ENCODE measurements at regions not wholly inside any gene's neighbourhood (a gene's known extent, or its start where the extent isn't known, plus 50 kb on each side); places are given as distances from the start of the nearest gene placed in this dataset.

DNA sequence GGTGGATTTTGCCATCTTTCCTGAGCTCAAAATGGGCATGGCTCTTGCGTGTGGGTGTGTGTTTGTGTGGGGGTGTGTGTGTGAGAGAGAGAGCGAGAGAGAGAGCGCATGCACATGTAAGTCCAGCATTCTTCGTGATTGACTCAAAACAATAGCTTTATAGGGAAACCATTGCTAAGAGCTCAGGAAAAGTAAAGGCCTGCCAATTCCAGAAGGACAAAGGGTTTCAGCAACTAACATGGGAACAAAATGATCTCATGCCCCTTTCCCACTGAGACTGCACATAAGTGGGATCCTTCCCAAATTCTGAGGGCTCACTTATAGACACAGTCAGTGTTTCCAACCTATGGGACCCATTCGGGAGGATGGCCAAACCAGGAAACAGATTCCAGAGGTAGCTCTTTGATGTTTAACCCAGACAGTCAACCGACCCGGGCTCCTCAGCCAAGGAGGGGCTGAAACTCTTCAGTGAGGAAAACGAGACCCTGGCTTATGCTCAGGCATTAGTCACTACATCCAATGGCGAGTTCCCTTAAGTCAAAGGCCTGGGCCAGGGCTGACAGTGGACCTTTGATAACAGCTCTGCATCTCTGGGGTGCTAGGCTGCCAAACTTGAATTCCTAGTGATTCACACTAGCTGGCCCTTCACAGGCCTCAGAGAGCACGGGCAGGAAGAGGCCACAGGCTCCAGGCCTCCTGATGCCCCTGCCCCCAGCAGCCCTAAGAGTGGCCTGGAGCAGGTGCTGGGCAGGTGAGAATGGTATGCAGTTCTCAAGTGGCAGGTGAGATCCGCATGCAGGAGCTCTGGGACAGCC is 305.0 kb upstream of the C2CD4B start:
- Mint-ChIP-seq H3K4me3 (no peak overlapping the region), H3K9me3 (no peaks in the 10 kb centered on the region), H3K27ac (no peak overlapping the region), H3K27me3 (peaks cover 6% of the 10 kb centered on the region), H3K36me3 (ENCODE audit: low read depth) (no peaks in the 10 kb centered on the region), H3K4me1 (no peaks in the 10 kb centered on the region)
- ATAC-seq (replicated peaks): no peak

DNA sequence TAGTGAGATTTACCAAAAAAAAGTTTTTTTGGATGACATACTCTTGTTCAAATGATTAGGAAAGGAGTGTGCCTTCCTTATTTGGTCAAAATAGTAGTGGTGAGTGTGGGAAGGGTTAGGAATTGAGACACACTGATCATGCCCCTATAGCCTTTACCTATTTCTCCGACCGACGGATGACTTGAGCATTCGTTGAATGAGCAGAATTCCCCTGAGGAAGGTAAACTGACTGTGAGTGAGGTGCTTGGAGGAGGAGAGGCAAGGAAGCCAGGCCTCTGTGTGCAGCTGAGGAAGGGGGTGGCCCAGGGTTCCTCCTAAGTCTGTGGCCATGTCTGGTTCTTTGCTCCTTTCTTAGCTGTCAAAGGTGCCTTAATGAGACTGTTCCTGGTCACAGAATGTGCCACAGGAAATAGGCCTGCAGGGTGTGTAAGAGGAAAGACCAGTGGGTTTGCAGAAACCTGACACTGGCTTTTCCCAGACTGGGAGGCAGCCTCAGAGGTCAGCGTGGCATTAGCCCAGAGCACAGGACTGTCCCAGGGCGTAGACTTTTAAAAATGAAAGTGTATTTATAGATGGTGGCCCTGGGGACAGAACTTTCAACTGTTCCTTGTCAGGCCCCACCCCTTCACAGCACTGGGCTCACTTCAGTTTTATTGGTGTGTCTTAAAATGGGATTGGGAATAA is 307.7 kb upstream of the C2CD4B start:
- Mint-ChIP-seq H3K36me3 (ENCODE audit: low read depth) (no peaks in the 10 kb centered on the region), H3K27ac (no peak overlapping the region), H3K4me3 (no peak overlapping the region), H3K4me1 (no peaks in the 10 kb centered on the region), H3K9me3 (no peaks in the 10 kb centered on the region), H3K27me3 (no peaks in the 10 kb centered on the region)
- ATAC-seq (replicated peaks): no peak

DNA sequence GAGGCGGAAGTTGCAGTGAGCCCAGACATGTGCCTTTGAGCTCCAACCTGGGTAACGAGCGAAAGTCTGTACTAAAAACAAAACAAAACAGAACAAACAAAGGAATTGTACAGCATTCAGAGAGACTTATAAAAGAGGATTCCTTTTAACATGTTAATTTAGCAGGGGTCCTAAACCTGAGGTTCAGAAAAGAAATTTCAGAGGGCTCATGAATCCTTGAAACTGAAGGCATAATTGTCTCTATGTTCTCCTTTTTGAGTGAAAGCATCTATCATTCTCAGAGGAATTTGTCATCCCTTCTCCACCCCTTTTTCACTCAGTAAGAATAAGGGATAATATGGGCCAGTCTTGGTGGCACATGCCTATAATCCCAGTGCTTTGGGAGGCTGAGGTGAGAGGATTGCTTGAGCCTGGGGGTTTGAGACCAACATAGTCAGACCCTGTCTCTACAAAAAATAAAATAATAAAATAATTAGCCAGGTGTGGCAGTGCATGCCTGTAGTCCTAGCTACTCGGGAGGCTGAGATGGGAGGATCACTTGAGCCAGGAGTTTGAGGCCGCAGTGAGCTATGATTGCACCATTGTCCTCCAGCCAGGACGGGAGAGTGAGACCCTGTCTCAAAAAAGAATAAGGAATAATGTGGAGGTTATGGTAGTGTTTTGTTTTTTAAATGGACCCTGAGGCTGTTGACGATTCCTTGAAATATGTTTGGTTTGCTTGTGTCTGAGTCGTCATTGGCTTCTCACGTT is 309.1 kb upstream of the C2CD4B start:
- Mint-ChIP-seq H3K9me3 (no peaks in the 10 kb centered on the region), H3K27me3 (no peaks in the 10 kb centered on the region), H3K36me3 (ENCODE audit: low read depth) (no peaks in the 10 kb centered on the region), H3K4me1 (no peaks in the 10 kb centered on the region), H3K4me3 (no peak overlapping the region), H3K27ac (no peak overlapping the region)
- ATAC-seq (replicated peaks): no peak

DNA sequence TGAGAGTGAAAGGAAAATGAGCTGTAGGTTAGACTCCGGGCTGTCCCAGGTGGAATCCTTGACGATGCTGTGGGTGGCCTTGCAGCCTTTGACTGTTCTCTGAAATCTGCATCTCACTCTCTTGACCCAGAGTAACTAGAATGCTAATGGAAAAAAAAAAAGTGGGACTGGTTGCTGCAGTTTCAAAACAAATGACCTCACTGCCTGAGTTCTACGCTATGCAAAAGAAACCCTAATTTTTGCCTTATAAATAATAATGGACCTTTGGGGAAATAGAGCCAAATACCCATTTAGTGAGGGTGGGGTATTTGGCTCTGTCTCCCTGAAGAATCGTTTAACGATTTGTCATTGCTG is 309.7 kb upstream of the C2CD4B start:
- no peaks in the 10 kb centered on the region for H3K9me3 Mint-ChIP-seq
- no peak overlapping the region for H3K27ac Mint-ChIP-seq
- H3K27me3 Mint-ChIP-seq: no peaks in the 10 kb centered on the region
- no peak for ATAC-seq (replicated peaks)
- H3K36me3 Mint-ChIP-seq (ENCODE audit: low read depth): no peaks in the 10 kb centered on the region
- H3K4me3 Mint-ChIP-seq: no peak overlapping the region
- no peaks in the 10 kb centered on the region for H3K4me1 Mint-ChIP-seq

- H3K27me3 Mint-ChIP-seq: no peaks in the 10 kb centered on the region
- no peaks in the 10 kb centered on the region for H3K4me1 Mint-ChIP-seq
- no peak overlapping the region for H3K27ac Mint-ChIP-seq
- H3K4me3 Mint-ChIP-seq: no peak overlapping the region
- H3K9me3 Mint-ChIP-seq: no peaks in the 10 kb centered on the region
- no peaks in the 10 kb centered on the region for H3K36me3 Mint-ChIP-seq (ENCODE audit: low read depth)
- no peak for ATAC-seq (replicated peaks)
Measured at GRCh38 chr15:62475591-62475990, 310.5 kb upstream of the C2CD4B start.

- no peaks in the 10 kb centered on the region for H3K9me3 Mint-ChIP-seq
- peaks cover 4% of the 10 kb centered on the region for H3K27me3 Mint-ChIP-seq
- no peaks in the 10 kb centered on the region for H3K36me3 Mint-ChIP-seq (ENCODE audit: low read depth)
- no peak overlapping the region for H3K4me3 Mint-ChIP-seq
- H3K4me1 Mint-ChIP-seq: no peaks in the 10 kb centered on the region
- no peak for ATAC-seq (replicated peaks)
- no peak overlapping the region for H3K27ac Mint-ChIP-seq
Measured at GRCh38 chr15:62476163-62476562, 311.1 kb upstream of the C2CD4B start.

DNA sequence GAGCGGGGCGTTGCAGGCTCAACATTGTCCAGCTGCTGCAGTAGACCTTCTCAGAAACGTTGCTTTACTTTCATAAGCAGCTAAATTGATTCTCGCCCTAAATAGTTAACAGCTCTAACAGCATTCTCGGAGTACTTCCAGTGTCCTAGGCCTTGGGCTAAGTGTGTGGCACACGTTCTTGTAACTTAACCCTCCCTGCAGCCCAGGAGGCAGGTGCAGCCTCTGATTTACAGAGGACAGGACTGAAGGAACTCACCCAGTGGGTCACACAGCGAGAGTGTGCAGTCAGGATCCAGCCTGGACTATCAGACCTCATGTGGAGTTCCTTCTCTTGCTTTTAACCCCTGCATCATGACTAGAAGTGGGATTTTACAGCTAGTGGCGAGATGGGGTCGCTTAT is 312.8 kb upstream of the C2CD4B start:
- Mint-ChIP-seq H3K36me3 (ENCODE audit: low read depth) (no peaks in the 10 kb centered on the region), H3K4me1 (no peaks in the 10 kb centered on the region), H3K4me3 (no peak overlapping the region), H3K27ac (no peak overlapping the region), H3K27me3 (peaks cover 4% of the 10 kb centered on the region), H3K9me3 (no peaks in the 10 kb centered on the region)
- ATAC-seq (replicated peaks): no peak

DNA sequence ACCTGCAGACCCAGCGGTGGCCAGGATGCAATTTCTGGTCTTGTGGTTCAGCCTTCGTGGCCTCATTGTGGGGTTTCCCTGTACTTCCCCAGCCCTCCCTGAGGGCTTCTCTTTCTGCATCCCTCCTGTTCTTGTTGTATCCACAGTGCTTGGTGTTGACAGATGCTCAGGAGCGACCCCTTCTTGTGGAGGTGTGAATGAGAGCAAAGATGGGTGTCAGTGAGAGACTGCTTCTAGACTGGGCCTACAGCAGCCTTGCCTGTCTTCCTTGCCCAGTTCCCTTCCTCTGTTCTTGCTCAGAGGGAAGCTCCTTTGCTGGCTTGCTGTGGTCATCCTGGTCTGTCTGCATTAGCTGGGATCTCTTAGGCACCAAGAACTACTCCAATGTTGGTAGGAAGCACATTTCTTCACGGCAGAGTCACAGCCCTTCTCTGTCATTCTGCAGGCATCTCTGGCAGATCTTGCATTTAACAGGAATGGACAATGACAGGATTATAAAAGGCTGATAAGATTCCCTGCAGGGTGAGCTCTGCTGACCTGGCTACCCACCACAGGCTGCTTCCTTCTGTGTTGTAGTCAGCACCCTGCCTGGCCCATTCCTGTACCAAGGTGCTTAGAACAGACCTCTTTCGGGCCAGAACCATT is 317.8 kb upstream of the C2CD4B start:
- ATAC-seq (replicated peaks): no peak

DNA sequence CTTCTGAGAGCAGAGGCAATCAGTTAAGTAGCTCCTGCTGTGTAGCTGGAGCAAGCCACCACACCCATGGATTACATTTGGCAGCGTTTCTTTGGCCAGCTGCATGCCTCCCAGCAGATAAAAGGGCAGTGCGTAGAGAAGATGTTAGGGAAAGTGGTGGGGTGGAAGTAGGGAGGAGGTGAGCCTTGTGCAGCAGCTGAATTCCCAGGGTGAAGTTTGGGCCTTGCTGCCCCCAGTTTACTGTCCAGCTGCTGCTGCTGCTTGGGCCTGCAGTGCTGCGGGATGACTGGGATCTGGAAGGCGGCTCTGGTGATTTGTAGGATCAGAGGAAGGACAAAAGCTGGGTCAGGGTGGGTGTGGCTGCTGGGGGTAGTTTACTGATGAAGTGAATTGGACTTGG is 318.7 kb upstream of the C2CD4B start:
- no peak overlapping the region for H3K27ac Mint-ChIP-seq
- peaks cover 16% of the 10 kb centered on the region for H3K27me3 Mint-ChIP-seq
- no peaks in the 10 kb centered on the region for H3K4me1 Mint-ChIP-seq
- no peak overlapping the region for H3K4me3 Mint-ChIP-seq
- ATAC-seq (replicated peaks): no peak
- no peaks in the 10 kb centered on the region for H3K36me3 Mint-ChIP-seq (ENCODE audit: low read depth)
- H3K9me3 Mint-ChIP-seq: no peaks in the 10 kb centered on the region

More for the DNA sequence above, 317.8 kb upstream of the C2CD4B start:
- Mint-ChIP-seq H3K27me3 (peaks cover 12% of the 10 kb centered on the region), H3K4me3 (no peak overlapping the region), H3K4me1 (no peaks in the 10 kb centered on the region), H3K36me3 (ENCODE audit: low read depth) (no peaks in the 10 kb centered on the region), H3K27ac (no peak overlapping the region), H3K9me3 (no peaks in the 10 kb centered on the region)

DNA sequence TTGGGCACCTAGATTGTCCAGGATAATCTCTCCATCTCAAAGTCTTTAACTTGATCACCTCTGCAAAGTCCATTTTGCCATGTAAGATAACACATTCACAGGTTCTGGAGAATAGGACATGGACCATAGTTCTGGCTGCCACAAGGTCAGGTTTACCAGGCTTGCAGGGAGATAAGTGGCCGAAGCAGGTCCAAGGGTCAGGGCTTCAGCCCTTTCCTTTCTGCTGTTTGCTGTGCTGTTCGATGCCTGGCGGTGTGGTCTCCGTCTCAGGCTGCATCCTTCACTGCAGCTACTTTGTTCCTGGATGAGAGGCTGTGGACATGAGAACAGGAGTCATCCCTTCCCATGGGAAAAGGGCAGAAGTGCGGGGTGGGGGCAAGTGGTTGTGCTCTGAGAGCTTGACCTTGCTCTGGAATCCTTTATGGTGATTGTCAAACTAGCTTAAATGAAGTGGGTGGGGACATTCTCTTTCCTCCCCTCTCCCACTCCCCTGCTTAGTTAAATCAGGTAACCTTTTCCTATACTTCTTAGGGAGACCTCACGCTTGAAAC is 320.2 kb upstream of the C2CD4B start:
- Mint-ChIP-seq H3K4me1 (no peaks in the 10 kb centered on the region), H3K9me3 (no peaks in the 10 kb centered on the region), H3K4me3 (no peak overlapping the region), H3K36me3 (ENCODE audit: low read depth) (no peaks in the 10 kb centered on the region), H3K27ac (no peak overlapping the region), H3K27me3 (peaks cover 19% of the 10 kb centered on the region)
- ATAC-seq (replicated peaks): no peak

- no peak for ATAC-seq (replicated peaks)
- Mint-ChIP-seq H3K36me3 (ENCODE audit: low read depth) (no peaks in the 10 kb centered on the region), H3K4me3 (no peak overlapping the region), H3K9me3 (no peaks in the 10 kb centered on the region), H3K27me3 (peaks cover 16% of the 10 kb centered on the region), H3K4me1 (no peaks in the 10 kb centered on the region), H3K27ac (no peak overlapping the region)
Measured at GRCh38 chr15:62486041-62486440, 321.0 kb upstream of the C2CD4B start.

DNA sequence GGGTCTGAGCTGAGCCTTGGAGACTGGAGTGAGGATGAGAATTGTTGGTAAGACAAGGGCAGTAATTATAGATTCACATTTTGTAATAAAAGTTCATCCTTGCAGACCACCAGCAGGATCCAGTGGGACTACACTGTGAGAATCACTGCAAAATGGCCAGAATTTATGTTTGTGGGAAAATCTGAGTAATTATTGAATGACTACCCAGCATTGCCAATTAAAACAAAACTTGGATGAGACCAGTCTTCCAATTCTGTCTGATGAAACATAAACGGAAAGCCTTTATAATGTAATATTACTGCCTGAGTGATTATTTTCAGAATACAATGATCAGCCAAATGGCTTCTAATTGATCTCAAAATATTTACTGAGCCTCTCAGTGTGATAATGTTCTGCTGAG is 323.3 kb upstream of the C2CD4B start:
- Mint-ChIP-seq H3K36me3 (ENCODE audit: low read depth) (no peaks in the 10 kb centered on the region), H3K27me3 (peaks cover 20% of the 10 kb centered on the region), H3K4me1 (no peaks in the 10 kb centered on the region), H3K27ac (no peak overlapping the region), H3K9me3 (no peaks in the 10 kb centered on the region), H3K4me3 (no peak overlapping the region)
- ATAC-seq (replicated peaks): no peak

DNA sequence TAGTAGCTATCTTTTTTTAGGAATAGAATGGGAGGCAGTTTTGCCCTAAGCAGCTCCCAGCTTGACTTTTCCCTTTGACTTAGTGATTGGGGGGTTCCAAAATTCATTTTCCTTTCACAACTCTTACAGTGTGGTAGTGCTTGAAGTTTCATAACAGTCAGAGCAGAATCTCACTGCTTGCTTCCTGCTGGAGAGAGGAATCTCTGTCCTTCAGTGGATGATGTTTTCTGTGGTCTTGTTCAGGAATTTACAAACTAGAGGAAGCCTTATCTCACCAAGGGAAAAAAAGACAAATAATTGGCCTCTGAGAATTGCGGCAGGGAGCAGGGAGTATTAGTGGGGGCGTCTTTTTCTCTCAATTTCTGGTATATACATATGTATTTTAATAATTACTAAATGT is 326.6 kb upstream of the C2CD4B start:
- no peaks in the 10 kb centered on the region for H3K36me3 Mint-ChIP-seq (ENCODE audit: low read depth)
- peaks cover 12% of the 10 kb centered on the region for H3K27me3 Mint-ChIP-seq
- H3K27ac Mint-ChIP-seq: no peak overlapping the region
- no peak overlapping the region for H3K4me3 Mint-ChIP-seq
- no peaks in the 10 kb centered on the region for H3K9me3 Mint-ChIP-seq
- no peaks in the 10 kb centered on the region for H3K4me1 Mint-ChIP-seq
- no peak for ATAC-seq (replicated peaks)

GRCh38 chr15:62492900-62493299 is 327.8 kb upstream of the C2CD4B start:
- peaks cover 11% of the 10 kb centered on the region for H3K27me3 Mint-ChIP-seq
- no peak overlapping the region for H3K27ac Mint-ChIP-seq
- H3K4me1 Mint-ChIP-seq: no peaks in the 10 kb centered on the region
- H3K36me3 Mint-ChIP-seq (ENCODE audit: low read depth): no peaks in the 10 kb centered on the region
- no peak for ATAC-seq (replicated peaks)
- H3K4me3 Mint-ChIP-seq: no peak overlapping the region
- no peaks in the 10 kb centered on the region for H3K9me3 Mint-ChIP-seq

Measured in activated T-helper 17 cell treated with anti-CD3 and anti-CD28 coated beads, Interleukin-2, amount 50 U/mL, for 72 hours (primary cell).